ENCODE measurements at regions not wholly inside any gene's neighbourhood (a gene's known extent, or its start where the extent isn't known, plus 50 kb on each side); places are given as distances from the start of the nearest gene placed in this dataset.

- Histone ChIP-seq H3K79me2 (replicated peaks; ENCODE audit: insufficient read depth) (no peaks in the 10 kb centered on the region), H4K20me1 (replicated peaks; ENCODE audit: insufficient read depth) (no peaks in the 10 kb centered on the region), H3K9me2 (ENCODE audit: insufficient read depth) (no peaks in the 10 kb centered on the region), H2AFZ (no peak overlapping the region), H3F3A (replicated peaks; ENCODE audit: low read depth) (peaks cover 8% of the 10 kb centered on the region; the same call in 1 of the 2 replicates), H3K4me3 (no peak overlapping the region), H3K27ac (ENCODE audit: low read depth) (peak overlapping the region; percentile 97), H3K27me3 (ENCODE audit: insufficient read depth) (no peaks in the 10 kb centered on the region), H3K4me2 (peak overlapping the region; percentile 17; the same call in 1 of the 2 replicates), H3K36me3 (ENCODE audit: insufficient read depth) (peaks cover 3% of the 10 kb centered on the region; the same call in 1 of the 2 replicates), H3K4me1 (ENCODE audit: insufficient read depth) (peaks cover 50% of the 10 kb centered on the region)
- TF ChIP-seq NANOG (IDR thresholded peaks at IDR 0.05; ENCODE audit: borderline replicate concordance) (no peak), EZH2phosphoT487 (IDR thresholded peaks at IDR 0.05; ENCODE audit: unreplicated experiment) (no peak), STAT1 (IDR thresholded peaks at IDR 0.05; ENCODE audit: unreplicated experiment) (no peak), EZH2 (IDR thresholded peaks at IDR 0.05; ENCODE audit: low read depth, unreplicated experiment) (no peak)
- peaks cover 19% of the 10 kb centered on the region for H3K9me3 Mint-ChIP-seq
- ATAC-seq (no peak), DNase-seq (ENCODE audit: low spot score) (peak; percentile 13)
- H3K4me1 Mint-ChIP-seq, result peaks cover 55% of the 10 kb centered on the region
- H3K4me3 Mint-ChIP-seq, result no peak overlapping the region; the same call in 2 of the 3 replicates
- H3K27ac Mint-ChIP-seq, result peak overlapping the region; percentile 76
- H3K36me3 Mint-ChIP-seq (ENCODE audit: low read depth), result peaks cover 29% of the 10 kb centered on the region
- peaks cover 6% of the 10 kb centered on the region for H3K27me3 Mint-ChIP-seq (ENCODE audit: insufficient read depth, low read depth, poor library complexity)
Measured at GRCh38 chr3:106827515-106828213, 549.6 kb upstream of the CCDC54 start.

GRCh38 chr3:106829206-106829605 is 548.0 kb upstream of the CCDC54 start:
- peak; percentile 59 for DNase-seq (ENCODE audit: low spot score)
- ATAC-seq, result peak; percentile 56

More at GRCh38 chr3:106829206-106829605, 548.0 kb upstream of the CCDC54 start:
- H3K36me3 Mint-ChIP-seq (ENCODE audit: low read depth), result peaks cover 35% of the 10 kb centered on the region
- Histone ChIP-seq H3K9me2 (ENCODE audit: insufficient read depth) (no peaks in the 10 kb centered on the region), H3K27me3 (ENCODE audit: insufficient read depth) (no peaks in the 10 kb centered on the region), H3K4me2 (peak overlapping the region; percentile 10), H2AFZ (no peak overlapping the region), H3F3A (replicated peaks; ENCODE audit: low read depth) (peaks cover 8% of the 10 kb centered on the region; the same call in 1 of the 2 replicates), H3K4me3 (no peak overlapping the region), H3K36me3 (ENCODE audit: insufficient read depth) (peaks cover 15% of the 10 kb centered on the region), H4K20me1 (replicated peaks; ENCODE audit: insufficient read depth) (no peaks in the 10 kb centered on the region), H3K27ac (ENCODE audit: low read depth) (peak overlapping the region; percentile 97), H3K4me1 (ENCODE audit: insufficient read depth) (peaks cover 50% of the 10 kb centered on the region), H3K79me2 (replicated peaks; ENCODE audit: insufficient read depth) (no peaks in the 10 kb centered on the region)
- peaks cover 55% of the 10 kb centered on the region for H3K4me1 Mint-ChIP-seq
- no peak overlapping the region for H3K4me3 Mint-ChIP-seq
- TF ChIP-seq EZH2 (IDR thresholded peaks at IDR 0.05; ENCODE audit: low read depth, unreplicated experiment) (no peak), ZNF462 (CRISPR knock-in tag; IDR thresholded peaks at IDR 0.05) (peak; percentile 74)
- peaks cover 4% of the 10 kb centered on the region for H3K27me3 Mint-ChIP-seq (ENCODE audit: insufficient read depth, low read depth, poor library complexity)
- peaks cover 29% of the 10 kb centered on the region for H3K9me3 Mint-ChIP-seq
- H3K27ac Mint-ChIP-seq, result peak overlapping the region; percentile 90

Data from GM23338 (cell line).